Neural cell (in vitro differentiated cells): ENCODE measurements at regions not wholly inside any gene's neighbourhood (a gene's known extent, or its start where the extent isn't known, plus 50 kb on each side); places are given as distances from the start of the nearest gene placed in this dataset.

Experiments
- EZH2 ChIP-seq: fragments of 200-600, 300-800 bp; shearing (Covaris generic), sonication (generic); IDR thresholded peaks from 2 replicates; pipeline ENCODE4 v1.6.1; 2014; ENCODE audit warnings: antibody characterized with exemption, low read length, borderline replicate concordance, mild to moderate bottlenecking; ENCODE audit not compliant: insufficient read depth, poor library complexity, severe bottlenecking
- POLR2AphosphoS5 ChIP-seq: IDR thresholded peaks from 2 replicates; pipeline ENCODE4 v1.6.1; 2012
- REST ChIP-seq: IDR thresholded peaks from 2 replicates; pipeline ENCODE4 v1.6.1; 2012; ENCODE audit warnings: borderline replicate concordance
- TF ChIP-seq, protein P1 (sequence below): fragments of 450-650 bp; IDR thresholded peaks from 2 replicates; pipeline ENCODE4 v1.5.1; 2014; ENCODE audit warnings: antibody characterized with exemption, mild to moderate bottlenecking, moderate library complexity; ENCODE audit not compliant: poor library complexity, severe bottlenecking

DNA sequence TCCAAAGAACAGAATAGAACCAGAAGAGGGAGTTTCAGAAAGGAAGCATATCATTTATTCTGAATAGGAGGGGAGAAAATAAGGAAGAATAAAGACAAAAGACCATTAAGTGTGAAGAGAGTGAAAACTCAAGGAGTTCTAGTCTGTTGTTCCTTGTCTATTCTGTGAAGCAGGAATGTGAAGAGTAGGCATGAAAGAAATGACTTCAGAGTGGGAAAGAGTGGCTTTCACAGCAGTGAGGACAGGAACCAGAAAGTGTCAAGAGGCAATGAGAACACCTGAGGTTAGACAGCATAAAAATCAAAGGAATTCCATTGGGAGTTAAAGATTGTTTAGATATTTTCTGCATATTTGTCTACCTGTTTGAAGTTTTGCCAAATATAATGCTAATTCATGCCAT is 768.8 kb upstream of the GRAMD2B start:
- TF ChIP-seq, protein P1, sequence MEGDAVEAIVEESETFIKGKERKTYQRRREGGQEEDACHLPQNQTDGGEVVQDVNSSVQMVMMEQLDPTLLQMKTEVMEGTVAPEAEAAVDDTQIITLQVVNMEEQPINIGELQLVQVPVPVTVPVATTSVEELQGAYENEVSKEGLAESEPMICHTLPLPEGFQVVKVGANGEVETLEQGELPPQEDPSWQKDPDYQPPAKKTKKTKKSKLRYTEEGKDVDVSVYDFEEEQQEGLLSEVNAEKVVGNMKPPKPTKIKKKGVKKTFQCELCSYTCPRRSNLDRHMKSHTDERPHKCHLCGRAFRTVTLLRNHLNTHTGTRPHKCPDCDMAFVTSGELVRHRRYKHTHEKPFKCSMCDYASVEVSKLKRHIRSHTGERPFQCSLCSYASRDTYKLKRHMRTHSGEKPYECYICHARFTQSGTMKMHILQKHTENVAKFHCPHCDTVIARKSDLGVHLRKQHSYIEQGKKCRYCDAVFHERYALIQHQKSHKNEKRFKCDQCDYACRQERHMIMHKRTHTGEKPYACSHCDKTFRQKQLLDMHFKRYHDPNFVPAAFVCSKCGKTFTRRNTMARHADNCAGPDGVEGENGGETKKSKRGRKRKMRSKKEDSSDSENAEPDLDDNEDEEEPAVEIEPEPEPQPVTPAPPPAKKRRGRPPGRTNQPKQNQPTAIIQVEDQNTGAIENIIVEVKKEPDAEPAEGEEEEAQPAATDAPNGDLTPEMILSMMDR, result no peak
- TF ChIP-seq POLR2AphosphoS5, result no peak
- TF ChIP-seq REST, result no peak
- no peak for TF ChIP-seq EZH2
